Hepatocyte (in vitro differentiated cells): ENCODE measurements at regions not wholly inside any gene's neighbourhood (a gene's known extent, or its start where the extent isn't known, plus 50 kb on each side); places are given as distances from the start of the nearest gene placed in this dataset.

Experiments used
- DNase-seq: peaks from one replicate; pipeline ENCODE4 v3.0.0-alpha.2; 2016; ENCODE audit warnings: low spot score
- H2AFZ ChIP-seq: fragments of 200-600 bp; sonication (generic); 2 replicates; pipeline ENCODE4 v1.6.0; 2016; ENCODE audit warnings: antibody characterized with exemption, mild to moderate bottlenecking
- H3K27ac ChIP-seq: fragments of 200-600 bp; sonication (generic); 2 replicates; pipeline ENCODE4 v1.5.1; 2016; ENCODE audit warnings: mild to moderate bottlenecking
- H3K27me3 ChIP-seq: fragments of 200-600 bp; sonication (generic); 2 replicates; pipeline ENCODE4 v1.6.1; 2016
- H3K36me3 ChIP-seq: fragments of 200-600 bp; sonication (generic); replicated peaks from 2 replicates; pipeline ENCODE4 v1.5.1; 2016; ENCODE audit warnings: low read depth; ENCODE audit not compliant: insufficient read depth
- H3K4me1 ChIP-seq: fragments of 200-600 bp; sonication (generic); 2 replicates; pipeline ENCODE4 v1.5.1; 2016; ENCODE audit warnings: mild to moderate bottlenecking, moderate library complexity; ENCODE audit not compliant: insufficient read depth
- H3K4me2 ChIP-seq: fragments of 200-600 bp; sonication (generic); 2 replicates; pipeline ENCODE4 v1.6.0; 2016
- H3K4me3 ChIP-seq: fragments of 200-600 bp; sonication (generic); 2 replicates; pipeline ENCODE4 v1.5.1; 2016; ENCODE audit warnings: mild to moderate bottlenecking
- H3K79me2 ChIP-seq: fragments of 200-600 bp; sonication (generic); 2 replicates; pipeline ENCODE4 v1.6.0; 2017; ENCODE audit warnings: mild to moderate bottlenecking
- H3K9me2 ChIP-seq: fragments of 200-600 bp; sonication (generic); replicated peaks from 2 replicates; pipeline ENCODE4 v1.6.0; 2017; ENCODE audit warnings: mild to moderate bottlenecking; ENCODE audit not compliant: insufficient read depth
- H3K9me3 ChIP-seq: fragments of 200-600 bp; sonication (generic); 2 replicates; pipeline ENCODE4 v1.5.1; 2016; ENCODE audit warnings: low read depth, mild to moderate bottlenecking
- H4K20me1 ChIP-seq: fragments of 200-600 bp; sonication (generic); 2 replicates; pipeline ENCODE4 v1.6.0; 2016; ENCODE audit warnings: mild to moderate bottlenecking; ENCODE audit not compliant: insufficient read depth, poor library complexity, severe bottlenecking
- CTCF ChIP-seq: fragments of 200-600 bp; sonication (generic); IDR thresholded peaks from 2 replicates; pipeline ENCODE4 v1.5.1; 2016; ENCODE audit warnings: antibody characterized with exemption, mild to moderate bottlenecking; ENCODE audit not compliant: poor library complexity
- EZH2 ChIP-seq: fragments of 200-600 bp; sonication (generic); IDR thresholded peaks from 2 replicates; pipeline ENCODE4 v1.6.1; 2016; ENCODE audit warnings: antibody characterized with exemption, mild to moderate bottlenecking, borderline replicate concordance
- EZH2phosphoT487 ChIP-seq: fragments of 200-600 bp; sonication (generic); IDR thresholded peaks from one replicate; pipeline ENCODE4 v1.6.1; 2018; ENCODE audit warnings: antibody characterized with exemption, mild to moderate bottlenecking, low read depth, moderate library complexity; ENCODE audit not compliant: unreplicated experiment, severe bottlenecking
- WGBS: methylation state at CpG from one replicate; pipeline ENCODE4 v1.1.6; 2016; ENCODE audit warnings: low lambda C conversion rate; ENCODE audit errors: missing lambda C conversion rate; 5-methylcytosine and 5-hydroxymethylcytosine counted together

GRCh38 chr12:88431246-88431645 is 149.0 kb downstream of the KITLG start:
- no peaks in the 10 kb centered on the region for H3K79me2 ChIP-seq
- no peaks in the 10 kb centered on the region for H3K36me3 ChIP-seq
- 94% methylated on average over 4 of the region's 4 CpGs for WGBS
- no peak overlapping the region for H3K4me3 ChIP-seq
- no peaks in the 10 kb centered on the region for H3K9me2 ChIP-seq
- no peaks in the 10 kb centered on the region for H3K27me3 ChIP-seq
- H3K27ac ChIP-seq = no peak overlapping the region
- no peak overlapping the region for H3K4me2 ChIP-seq
- no peaks in the 10 kb centered on the region for H3K4me1 ChIP-seq
- H2AFZ ChIP-seq = no peak overlapping the region
- H4K20me1 ChIP-seq = no peaks in the 10 kb centered on the region
- TF ChIP-seq EZH2phosphoT487 (no peak), CTCF (no peak), EZH2 (no peak)
- no peaks in the 10 kb centered on the region for H3K9me3 ChIP-seq
- no peak for DNase-seq

GRCh38 chr12:88432531-88433490 is 147.5 kb downstream of the KITLG start:
- no peak for TF ChIP-seq EZH2phosphoT487
- no peak for TF ChIP-seq CTCF
- no peak for TF ChIP-seq EZH2
- no peak overlapping the region for H3K27ac ChIP-seq
- no peaks in the 10 kb centered on the region for H3K79me2 ChIP-seq
- no peaks in the 10 kb centered on the region for H3K27me3 ChIP-seq
- WGBS = 81% methylated on average over 9 of the region's 9 CpGs
- no peaks in the 10 kb centered on the region for H3K9me3 ChIP-seq
- no peaks in the 10 kb centered on the region for H3K36me3 ChIP-seq
- no peak overlapping the region for H3K4me2 ChIP-seq
- H3K9me2 ChIP-seq = no peaks in the 10 kb centered on the region
- H3K4me3 ChIP-seq = no peak overlapping the region
- no peaks in the 10 kb centered on the region for H4K20me1 ChIP-seq
- no peak for DNase-seq
- H3K4me1 ChIP-seq = no peaks in the 10 kb centered on the region
- no peak overlapping the region for H2AFZ ChIP-seq

GRCh38 chr12:88433997-88434703 is 146.1 kb downstream of the KITLG start:
- Histone ChIP-seq H3K4me1 (no peaks in the 10 kb centered on the region), H3K79me2 (no peaks in the 10 kb centered on the region), H3K27me3 (no peaks in the 10 kb centered on the region), H3K9me3 (no peaks in the 10 kb centered on the region), H3K4me2 (peak overlapping the region; percentile 40), H2AFZ (no peak overlapping the region), H3K36me3 (no peaks in the 10 kb centered on the region), H3K4me3 (no peak overlapping the region), H3K27ac (peak overlapping the region; percentile 9), H4K20me1 (no peaks in the 10 kb centered on the region), H3K9me2 (no peaks in the 10 kb centered on the region)
- WGBS = 70% methylated on average over 8 of the region's 8 CpGs
- TF ChIP-seq CTCF (no peak), EZH2 (no peak), EZH2phosphoT487 (no peak)
- DNase-seq = no peak
